ENCODE measurements at regions not wholly inside any gene's neighbourhood (a gene's known extent, or its start where the extent isn't known, plus 50 kb on each side); places are given as distances from the start of the nearest gene placed in this dataset.

DNA sequence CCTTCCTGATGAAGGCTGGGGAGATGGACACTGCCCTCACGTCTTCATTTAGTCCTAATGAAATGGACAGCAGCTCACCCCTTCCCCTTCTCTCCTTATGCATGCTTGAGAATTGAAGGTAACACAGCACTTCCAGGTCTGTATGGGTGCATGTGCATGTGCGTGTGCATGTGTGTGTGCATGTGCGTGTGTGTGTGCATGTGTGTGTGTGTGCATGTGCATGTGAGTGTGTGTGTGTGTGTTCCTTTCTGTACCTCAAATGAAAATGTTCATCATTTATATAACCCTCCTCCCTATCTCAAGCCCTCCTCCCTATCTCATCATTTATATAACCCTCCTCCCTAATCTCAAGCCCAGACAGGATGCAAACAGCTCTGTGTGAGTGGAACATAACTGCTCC lies 444.8 kb downstream of the MAT2B start:
- no peaks in the 10 kb centered on the region for H3K79me2 ChIP-seq (ENCODE audit: control insufficient read depth, insufficient read depth, low read length)
- no peak for FAIRE-seq

DNA sequence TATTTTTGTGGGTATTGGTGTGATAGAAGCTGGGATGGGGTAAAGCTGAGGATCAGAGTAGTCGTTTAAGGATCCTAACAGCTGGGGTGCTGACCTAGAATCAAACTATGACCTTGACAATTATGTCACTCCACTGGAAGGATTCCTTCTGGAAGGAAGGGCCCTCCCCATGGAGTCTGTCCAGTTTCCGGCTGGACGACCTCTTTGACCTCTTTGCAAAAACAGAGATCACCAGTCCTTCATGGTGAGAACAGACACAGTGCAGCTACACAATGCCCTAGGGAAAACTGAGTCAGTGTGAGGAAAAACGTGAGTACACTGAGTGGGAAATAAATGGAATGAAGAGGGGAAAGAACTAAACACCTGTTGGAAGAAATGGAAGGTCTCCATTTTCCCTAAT lies 445.6 kb downstream of the MAT2B start:
- H3K9me3 ChIP-seq (ENCODE audit: control insufficient read depth, low read depth, low read length): peaks cover 2% of the 10 kb centered on the region
- no peaks in the 10 kb centered on the region for H3K79me2 ChIP-seq (ENCODE audit: control insufficient read depth, insufficient read depth, low read length)
- dilution Hi-C loops (cut with MboI; ENCODE audit: extremely low pct_ligation_motif_present, low sequenced_read_pairs): no loop called here
- TF ChIP-seq, protein P1, sequence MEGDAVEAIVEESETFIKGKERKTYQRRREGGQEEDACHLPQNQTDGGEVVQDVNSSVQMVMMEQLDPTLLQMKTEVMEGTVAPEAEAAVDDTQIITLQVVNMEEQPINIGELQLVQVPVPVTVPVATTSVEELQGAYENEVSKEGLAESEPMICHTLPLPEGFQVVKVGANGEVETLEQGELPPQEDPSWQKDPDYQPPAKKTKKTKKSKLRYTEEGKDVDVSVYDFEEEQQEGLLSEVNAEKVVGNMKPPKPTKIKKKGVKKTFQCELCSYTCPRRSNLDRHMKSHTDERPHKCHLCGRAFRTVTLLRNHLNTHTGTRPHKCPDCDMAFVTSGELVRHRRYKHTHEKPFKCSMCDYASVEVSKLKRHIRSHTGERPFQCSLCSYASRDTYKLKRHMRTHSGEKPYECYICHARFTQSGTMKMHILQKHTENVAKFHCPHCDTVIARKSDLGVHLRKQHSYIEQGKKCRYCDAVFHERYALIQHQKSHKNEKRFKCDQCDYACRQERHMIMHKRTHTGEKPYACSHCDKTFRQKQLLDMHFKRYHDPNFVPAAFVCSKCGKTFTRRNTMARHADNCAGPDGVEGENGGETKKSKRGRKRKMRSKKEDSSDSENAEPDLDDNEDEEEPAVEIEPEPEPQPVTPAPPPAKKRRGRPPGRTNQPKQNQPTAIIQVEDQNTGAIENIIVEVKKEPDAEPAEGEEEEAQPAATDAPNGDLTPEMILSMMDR (optimal IDR thresholded peaks at IDR 0.05 in 1 of 3, IDR thresholded peaks at IDR 0.05 in 1 of 3, conservative IDR thresholded peaks at IDR 0.05 in 1 of 3; ENCODE audit: extremely low read depth in 1 of 3, insufficient read depth in 2 of 3, low read length in 3 of 3): no peak
- no peak for TF ChIP-seq EZH2 (IDR thresholded peaks at IDR 0.05; ENCODE audit: low read length)
- H3K27ac ChIP-seq (ENCODE audit: control insufficient read depth, insufficient read depth, low read length): no peak overlapping the region
- no peak overlapping the region for H3K4me2 ChIP-seq (ENCODE audit: control insufficient read depth, extremely low read depth, insufficient read depth, low read depth, low read length)
- H3K9me1 ChIP-seq (ENCODE audit: control insufficient read depth, extremely low read depth, insufficient read depth, low read length): no peaks in the 10 kb centered on the region
- H3K4me3 ChIP-seq (ENCODE audit: control insufficient read depth in 2 of 3, extremely low read depth in 1 of 3, insufficient read depth in 2 of 3, low read depth in 1 of 3, low read length in 3 of 3): no peak overlapping the region
- H3K9ac ChIP-seq (ENCODE audit: control insufficient read depth, extremely low read depth, insufficient read depth, low read length): no peak overlapping the region
- DNase-seq (ENCODE audit: low read depth, low spot score) (no peak), FAIRE-seq (no peak)
- no peaks in the 10 kb centered on the region for H3K36me3 ChIP-seq (ENCODE audit: control insufficient read depth in 2 of 2, extremely low read depth in 1 of 2, insufficient read depth in 2 of 2, low read length in 2 of 2)
- no peaks in the 10 kb centered on the region for H3K4me1 ChIP-seq (ENCODE audit: control insufficient read depth, extremely low read depth, insufficient read depth, low read length)
- H4K20me1 ChIP-seq (ENCODE audit: control insufficient read depth, extremely low read depth, insufficient read depth, low read length): no peaks in the 10 kb centered on the region
- no peak overlapping the region for H2AFZ ChIP-seq (ENCODE audit: control insufficient read depth, low read length)
- no peaks in the 10 kb centered on the region for H3K27me3 ChIP-seq (ENCODE audit: control insufficient read depth, extremely low read depth, insufficient read depth, low read length)

More for the DNA sequence above, 444.8 kb downstream of the MAT2B start:
- H2AFZ ChIP-seq (ENCODE audit: control insufficient read depth, low read length): no peak overlapping the region
- no peaks in the 10 kb centered on the region for H3K9me1 ChIP-seq (ENCODE audit: control insufficient read depth, extremely low read depth, insufficient read depth, low read length)
- H3K27me3 ChIP-seq (ENCODE audit: control insufficient read depth, extremely low read depth, insufficient read depth, low read length): no peaks in the 10 kb centered on the region
- DNase-seq (ENCODE audit: low read depth, low spot score): no peak
- no peaks in the 10 kb centered on the region for H4K20me1 ChIP-seq (ENCODE audit: control insufficient read depth, extremely low read depth, insufficient read depth, low read length)
- H3K4me2 ChIP-seq (ENCODE audit: control insufficient read depth, extremely low read depth, insufficient read depth, low read depth, low read length): no peak overlapping the region
- dilution Hi-C loops (cut with MboI; ENCODE audit: extremely low pct_ligation_motif_present, low sequenced_read_pairs): no loop called here
- no peak overlapping the region for H3K4me3 ChIP-seq (ENCODE audit: control insufficient read depth in 2 of 3, extremely low read depth in 1 of 3, insufficient read depth in 2 of 3, low read depth in 1 of 3, low read length in 3 of 3)
- TF ChIP-seq EZH2 (IDR thresholded peaks at IDR 0.05; ENCODE audit: low read length): no peak
- TF ChIP-seq, protein P1 (optimal IDR thresholded peaks at IDR 0.05 in 1 of 3, IDR thresholded peaks at IDR 0.05 in 1 of 3, conservative IDR thresholded peaks at IDR 0.05 in 1 of 3; ENCODE audit: extremely low read depth in 1 of 3, insufficient read depth in 2 of 3, low read length in 3 of 3): no peak
- no peaks in the 10 kb centered on the region for H3K4me1 ChIP-seq (ENCODE audit: control insufficient read depth, extremely low read depth, insufficient read depth, low read length)
- peaks cover 2% of the 10 kb centered on the region for H3K9me3 ChIP-seq (ENCODE audit: control insufficient read depth, low read depth, low read length)
- no peak overlapping the region for H3K9ac ChIP-seq (ENCODE audit: control insufficient read depth, extremely low read depth, insufficient read depth, low read length)
- no peaks in the 10 kb centered on the region for H3K36me3 ChIP-seq (ENCODE audit: control insufficient read depth in 2 of 2, extremely low read depth in 1 of 2, insufficient read depth in 2 of 2, low read length in 2 of 2)
- no peak overlapping the region for H3K27ac ChIP-seq (ENCODE audit: control insufficient read depth, insufficient read depth, low read length)

Measured in keratinocyte (primary cell).